Medulla oblongata (tissue), 1 donor: ENCODE measurements at regions not wholly inside any gene's neighbourhood (a gene's known extent, or its start where the extent isn't known, plus 50 kb on each side); places are given as distances from the start of the nearest gene placed in this dataset.
"Not testable (repeated sequence)": the region's sequence is repeated elsewhere in the genome, so short reads cannot be mapped to it uniquely, and the experiment has no call there.

Experiments
- DNase-seq: peaks from one replicate; pipeline ENCODE4 v3.0.0-alpha.2; 2015; ENCODE audit errors: extremely low spot score

DNA sequence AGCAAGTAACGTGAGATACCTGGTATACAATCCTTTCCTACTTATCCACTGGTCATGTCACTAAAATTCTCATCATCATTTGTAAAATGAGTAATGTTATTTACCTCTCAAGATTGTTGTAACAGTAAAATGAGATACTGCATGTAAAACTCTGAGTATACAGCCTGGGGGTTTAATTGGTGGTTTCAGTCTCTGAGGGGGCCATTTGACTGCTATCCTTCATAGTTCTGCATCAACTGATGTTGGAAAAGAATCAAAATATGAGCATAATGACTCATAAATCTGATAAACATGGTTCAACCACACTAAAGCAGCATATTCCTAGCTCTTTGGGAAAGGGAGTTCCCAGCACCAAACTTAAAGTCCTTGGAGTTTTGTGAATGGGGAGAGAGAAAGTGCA lies 181.0 kb upstream of the GHR start:
- no peak for DNase-seq

DNA sequence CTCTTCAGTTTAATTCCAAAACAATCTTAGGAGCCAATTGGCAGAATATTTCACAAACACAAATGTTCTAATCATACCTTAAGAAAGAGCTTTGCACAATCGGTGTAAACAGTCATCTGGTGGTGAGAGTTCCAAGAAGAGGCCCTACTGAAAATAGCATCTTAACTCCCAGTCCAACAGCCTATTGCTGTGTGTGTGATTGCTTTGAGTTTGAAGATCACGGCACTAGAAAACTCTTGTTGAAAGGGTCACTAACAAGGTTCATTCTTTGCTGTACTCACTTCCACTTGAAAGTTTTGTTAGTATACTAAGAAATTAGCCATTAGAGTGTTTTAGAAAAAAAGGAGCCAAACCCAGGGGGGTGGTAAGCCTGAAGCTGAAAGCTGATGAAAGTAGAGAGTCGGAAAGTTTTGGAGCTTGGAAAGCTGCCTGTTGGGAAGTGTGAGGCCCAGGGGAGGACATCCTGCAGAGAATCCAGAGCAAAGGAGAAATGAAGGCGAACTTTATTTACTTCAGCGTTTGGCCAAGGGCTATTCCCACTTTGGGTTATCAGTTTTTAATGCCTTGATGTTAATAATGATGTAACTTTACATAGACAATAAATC lies 180.3 kb upstream of the GHR start:
- peak; percentile 8 for DNase-seq

- no peak for DNase-seq
Measured at GRCh38 chr5:42252306-42252705, 170.9 kb upstream of the GHR start.

- DNase-seq: not testable (repeated sequence)
Measured at GRCh38 chr5:42259914-42260313, 163.3 kb upstream of the GHR start.

DNA sequence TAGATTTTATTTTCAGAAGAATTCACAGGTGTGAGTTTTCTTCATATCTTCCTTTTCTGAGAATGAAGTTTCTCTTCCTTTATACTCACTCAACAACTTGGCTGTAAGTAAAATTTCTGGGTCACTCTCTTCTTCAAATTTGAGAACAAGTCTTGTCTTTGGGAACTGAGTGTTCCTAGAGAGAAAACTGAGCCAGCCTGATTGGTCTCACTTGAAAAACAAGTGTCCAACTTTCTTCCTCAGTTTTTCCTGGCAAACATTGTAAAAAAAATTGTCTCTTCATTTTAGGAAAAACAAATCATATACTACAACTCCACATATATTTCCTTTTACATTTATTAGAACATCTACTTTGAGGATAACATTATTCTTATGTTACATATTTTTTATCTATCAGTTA lies 156.1 kb upstream of the GHR start:
- DNase-seq: peak; percentile 50

DNA sequence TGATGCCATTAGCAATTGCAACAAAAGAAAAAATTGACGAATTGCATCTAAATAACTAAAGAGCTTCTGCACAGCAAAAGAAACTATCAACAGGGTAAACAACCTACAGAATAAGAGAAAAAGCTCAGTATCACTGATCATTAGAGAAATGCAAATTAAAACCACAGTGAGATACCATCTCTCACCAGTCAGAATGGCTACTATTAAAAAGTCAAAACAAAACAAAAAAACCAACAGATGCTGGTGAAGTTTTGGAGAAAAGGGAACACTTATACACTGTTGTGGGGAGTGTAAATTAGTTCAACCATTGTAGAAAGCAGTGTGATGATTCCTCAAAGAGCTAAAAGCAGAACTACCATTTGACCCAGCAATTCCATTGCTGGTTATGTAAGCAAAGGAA lies 155.1 kb upstream of the GHR start:
- not testable (repeated sequence) for DNase-seq

DNA sequence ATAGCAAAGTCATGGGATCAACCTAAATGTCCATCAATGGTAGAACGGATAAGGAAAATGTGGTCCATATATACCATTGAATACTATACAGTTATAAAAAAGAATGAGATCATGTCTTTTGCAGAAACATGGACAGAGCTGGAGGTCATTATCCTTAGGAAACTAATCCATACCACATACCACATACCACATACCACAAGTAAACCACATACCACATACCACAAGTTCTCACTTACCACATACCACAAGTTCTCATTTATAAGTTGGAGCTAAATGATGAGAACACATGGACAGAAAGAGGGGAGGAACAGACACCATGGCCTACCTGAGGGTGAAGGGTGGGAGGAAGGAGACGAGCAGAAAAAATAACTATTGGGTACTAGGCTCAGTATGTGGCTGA lies 154.6 kb upstream of the GHR start:
- no peak for DNase-seq

DNA sequence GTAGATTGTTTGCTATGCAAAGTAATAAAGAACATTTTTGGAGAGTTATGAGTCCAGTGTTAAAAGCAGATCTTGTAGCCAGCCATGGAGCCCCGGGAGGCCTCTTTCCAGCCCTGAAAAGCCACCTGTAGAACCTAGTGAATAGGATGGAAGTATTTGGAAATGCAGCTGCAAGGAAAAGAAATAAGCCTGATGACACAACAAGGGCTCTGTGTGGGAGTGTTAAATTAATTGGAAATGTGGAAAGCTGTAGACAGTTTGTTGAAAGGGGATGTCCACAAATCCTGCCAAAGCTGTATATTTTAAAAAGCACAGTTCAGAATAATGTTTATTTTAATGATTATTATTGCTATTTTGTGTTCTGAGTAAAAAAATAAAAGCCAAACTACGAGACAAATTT lies 152.5 kb upstream of the GHR start:
- no peak for DNase-seq

DNA sequence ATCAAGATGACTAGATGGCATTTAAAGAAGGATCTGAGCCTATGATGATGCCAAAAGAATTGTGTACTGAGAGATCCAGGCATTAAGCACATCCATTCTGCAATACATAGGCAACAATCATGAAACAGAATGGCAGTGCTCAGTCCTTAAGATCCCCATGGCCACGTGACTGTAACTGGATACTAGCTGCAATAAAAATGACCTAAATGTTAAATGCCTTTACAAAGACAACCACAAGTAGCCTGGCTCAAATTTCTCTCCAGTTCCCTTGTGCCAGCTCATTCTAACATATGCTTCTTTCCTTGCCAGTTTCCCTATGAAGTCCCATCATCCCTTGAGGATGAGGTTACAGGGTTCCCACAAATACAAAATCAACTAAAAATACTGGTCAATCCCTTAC lies 148.3 kb upstream of the GHR start:
- no peak for DNase-seq

- DNase-seq: no peak
Measured at GRCh38 chr5:42277293-42277692, 145.9 kb upstream of the GHR start.

DNA sequence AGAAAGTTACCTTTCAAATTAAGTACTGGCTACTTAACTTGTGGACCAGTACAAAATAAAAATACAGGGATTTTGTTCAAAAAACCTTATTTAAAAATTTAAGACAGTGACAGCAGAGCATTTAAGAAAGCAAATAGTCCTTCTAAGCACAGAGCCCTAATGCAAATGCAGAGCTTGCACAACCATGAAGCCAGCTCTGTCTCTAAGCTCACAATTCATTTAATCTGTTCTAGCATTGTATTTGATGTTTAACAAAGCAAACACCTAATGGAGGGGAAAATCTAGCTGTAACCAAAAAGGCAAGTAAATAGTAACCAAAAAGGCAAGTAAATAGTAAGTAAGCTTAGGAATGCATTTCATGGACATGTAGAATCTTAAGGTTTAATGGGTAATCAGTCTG lies 138.7 kb upstream of the GHR start:
- no peak for DNase-seq

GRCh38 chr5:42285230-42285629 lies 138.0 kb upstream of the GHR start:
- no peak for DNase-seq

GRCh38 chr5:42300496-42300895 lies 122.7 kb upstream of the GHR start:
- no peak for DNase-seq

GRCh38 chr5:42301349-42301748 lies 121.9 kb upstream of the GHR start:
- DNase-seq: no peak

DNA sequence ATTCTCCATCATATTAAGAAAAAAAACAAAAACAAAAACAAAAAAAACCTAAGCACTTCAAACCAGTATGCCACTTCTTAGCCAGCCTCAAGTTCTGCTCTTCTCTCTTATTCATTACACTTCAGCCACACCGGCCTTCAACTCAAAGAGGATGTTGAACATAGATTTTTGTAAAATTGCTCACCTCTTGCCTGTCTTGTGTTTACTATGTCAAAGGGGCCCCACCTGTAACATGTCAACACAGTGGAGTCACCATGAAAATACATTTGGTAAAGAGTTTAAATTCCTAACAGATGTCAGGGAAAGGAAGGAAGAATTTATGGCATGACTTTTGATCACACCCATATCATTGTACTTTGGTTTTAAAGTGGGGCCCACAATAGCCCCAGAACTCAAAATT lies 121.1 kb upstream of the GHR start:
- no peak for DNase-seq

GRCh38 chr5:42306287-42306686 lies 117.0 kb upstream of the GHR start:
- no peak for DNase-seq

DNA sequence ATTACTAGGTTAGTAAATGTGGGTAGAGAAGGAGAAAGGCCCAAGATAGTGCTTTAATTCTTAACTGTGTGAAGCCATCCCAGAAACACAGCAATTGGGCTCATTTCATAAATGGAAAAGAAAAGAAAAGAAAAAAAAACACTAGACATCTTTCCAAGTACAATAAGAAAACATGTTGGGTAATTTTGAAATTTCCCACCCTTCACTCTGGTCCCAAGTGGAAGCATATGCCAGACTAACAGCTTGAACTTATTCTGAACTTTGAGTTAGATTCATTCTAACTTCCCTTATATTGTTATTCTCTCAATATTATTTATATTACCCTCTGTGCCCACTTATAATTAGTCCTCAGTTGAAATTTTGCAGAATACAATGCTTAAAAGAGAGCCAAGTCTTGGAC lies 113.4 kb upstream of the GHR start:
- no peak for DNase-seq

- DNase-seq: no peak
Measured at GRCh38 chr5:42315214-42315613, 108.0 kb upstream of the GHR start.

DNA sequence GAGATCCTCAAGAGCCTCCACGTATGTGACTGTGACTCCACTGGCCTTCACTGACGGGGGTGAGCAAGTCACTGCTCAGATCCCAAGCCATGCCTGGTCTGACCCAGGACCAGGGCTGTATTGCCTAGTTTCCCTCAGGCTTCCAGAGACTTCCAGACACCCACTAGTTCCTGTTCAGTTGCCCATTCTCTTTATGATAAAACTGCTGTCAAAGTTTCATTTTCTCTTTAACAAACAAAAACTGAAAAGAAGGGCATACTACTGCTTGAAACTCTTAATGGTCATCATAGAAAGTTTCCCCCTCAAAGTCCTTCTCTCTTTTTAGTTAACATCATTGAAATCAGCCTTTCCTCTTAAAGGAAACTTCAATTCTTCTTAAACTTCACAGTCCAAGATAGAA lies 105.7 kb upstream of the GHR start:
- no peak for DNase-seq

DNA sequence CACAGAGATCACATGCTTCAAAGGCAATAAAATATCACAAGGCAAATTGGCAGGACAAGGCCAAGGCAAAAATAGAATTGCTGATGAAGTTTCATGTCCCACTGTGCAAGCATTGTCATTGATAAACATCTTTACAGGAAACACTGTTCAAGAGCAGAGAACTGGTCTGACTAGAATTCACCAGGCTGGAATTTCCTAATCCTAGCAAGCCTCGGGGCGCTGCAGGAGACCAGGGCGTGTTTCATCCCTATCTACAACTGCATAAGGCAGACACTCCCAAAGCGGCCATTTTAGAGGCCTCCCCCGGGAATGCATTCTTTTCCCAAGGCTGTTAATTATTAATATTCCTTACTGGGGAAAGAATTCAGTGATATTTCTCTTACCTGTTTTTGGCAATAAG lies 103.7 kb upstream of the GHR start:
- not testable (repeated sequence) for DNase-seq

GRCh38 chr5:42321785-42322184 lies 101.5 kb upstream of the GHR start:
- DNase-seq: no peak

GRCh38 chr5:42337143-42337542 lies 86.1 kb upstream of the GHR start:
- DNase-seq: no peak

DNA sequence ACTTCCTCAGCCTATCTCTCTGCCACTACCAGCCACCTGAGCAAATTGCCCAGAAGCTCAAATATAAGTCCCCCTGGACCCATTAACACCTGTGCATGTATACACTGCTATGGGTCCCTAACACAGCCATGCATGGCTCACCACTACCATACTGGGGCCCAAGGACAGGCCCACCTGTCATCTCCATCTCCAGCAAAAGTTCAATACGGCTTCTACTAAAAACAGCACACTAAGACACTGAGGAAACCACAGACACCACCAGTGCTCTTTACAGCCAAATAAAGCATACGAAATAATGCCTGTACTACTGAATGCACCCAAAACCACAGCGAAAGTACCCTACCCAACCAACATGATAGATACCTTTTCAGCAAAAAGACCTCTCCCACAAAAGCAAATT lies 85.6 kb upstream of the GHR start:
- DNase-seq: no peak

DNA sequence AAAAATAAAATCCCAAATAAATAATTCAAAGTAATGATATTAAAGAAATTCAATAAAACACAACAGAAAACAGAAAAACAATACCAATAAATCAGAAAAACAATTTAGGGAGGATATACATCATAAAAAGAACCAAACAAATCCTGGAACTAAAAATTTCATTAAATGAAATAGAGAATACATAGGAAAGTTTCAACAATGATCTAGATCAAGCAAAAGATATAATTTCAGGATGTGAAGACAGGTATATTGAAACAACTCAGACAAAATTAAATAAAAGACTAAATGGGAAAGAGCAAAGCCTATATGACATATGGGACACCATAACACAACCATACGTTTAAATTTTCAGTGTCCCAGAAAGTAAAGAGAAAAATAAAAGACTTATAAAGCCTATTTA lies 85.1 kb upstream of the GHR start:
- DNase-seq: no peak

GRCh38 chr5:42349163-42349562 lies 74.1 kb upstream of the GHR start:
- DNase-seq: no peak
